Right lobe of liver (tissue), 4 donors: ENCODE measurements at regions not wholly inside any gene's neighbourhood (a gene's known extent, or its start where the extent isn't known, plus 50 kb on each side); places are given as distances from the start of the nearest gene placed in this dataset.

Source experiments
- POLR2A ChIP-seq: fragments of 450-650 bp; IDR thresholded peaks from one replicate; pipeline ENCODE4 v1.6.1; 2017; ENCODE audit warnings: antibody characterized with exemption, mild to moderate bottlenecking
- TF ChIP-seq, protein P1 (sequence below), 4 donors: fragments of 200-600 bp in 3 of 4; fragments of 450-650 bp in 1 of 4; IDR thresholded peaks; one replicate each; pipeline versions ENCODE4 v1.5.1 to v1.8.0; 2016 to 2022; ENCODE audit warnings: antibody characterized with exemption in 4 of 4, mild to moderate bottlenecking in 2 of 4
- donor health status: DM: no; HTN: no; CAD: no.
- donor health status: DM: no; HTN: no; CAD: no.
- donor health status: DM: no; HTN: yes; CAD: no.

DNA sequence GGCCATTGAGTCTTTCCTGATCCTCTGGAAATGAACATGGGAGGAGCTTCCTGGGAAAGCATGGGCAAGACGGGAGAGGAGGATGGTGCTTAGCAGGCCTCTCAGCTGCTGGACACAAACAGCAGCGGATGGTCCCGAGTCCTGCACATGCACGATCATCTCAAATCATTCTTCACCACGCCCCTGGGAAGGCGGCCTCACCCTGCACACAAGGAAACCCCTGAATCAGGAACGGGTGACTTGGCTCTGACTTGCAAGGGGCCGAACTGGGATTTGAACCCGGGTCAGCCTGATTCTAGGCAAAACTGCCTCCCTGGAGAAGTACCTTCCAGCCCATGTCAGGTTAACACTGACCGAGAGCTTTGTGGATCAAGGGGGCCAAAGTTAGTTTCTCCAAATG lies 134.8 kb upstream of the WNT4 start:
- no peak for TF ChIP-seq POLR2A
- TF ChIP-seq, protein P1, sequence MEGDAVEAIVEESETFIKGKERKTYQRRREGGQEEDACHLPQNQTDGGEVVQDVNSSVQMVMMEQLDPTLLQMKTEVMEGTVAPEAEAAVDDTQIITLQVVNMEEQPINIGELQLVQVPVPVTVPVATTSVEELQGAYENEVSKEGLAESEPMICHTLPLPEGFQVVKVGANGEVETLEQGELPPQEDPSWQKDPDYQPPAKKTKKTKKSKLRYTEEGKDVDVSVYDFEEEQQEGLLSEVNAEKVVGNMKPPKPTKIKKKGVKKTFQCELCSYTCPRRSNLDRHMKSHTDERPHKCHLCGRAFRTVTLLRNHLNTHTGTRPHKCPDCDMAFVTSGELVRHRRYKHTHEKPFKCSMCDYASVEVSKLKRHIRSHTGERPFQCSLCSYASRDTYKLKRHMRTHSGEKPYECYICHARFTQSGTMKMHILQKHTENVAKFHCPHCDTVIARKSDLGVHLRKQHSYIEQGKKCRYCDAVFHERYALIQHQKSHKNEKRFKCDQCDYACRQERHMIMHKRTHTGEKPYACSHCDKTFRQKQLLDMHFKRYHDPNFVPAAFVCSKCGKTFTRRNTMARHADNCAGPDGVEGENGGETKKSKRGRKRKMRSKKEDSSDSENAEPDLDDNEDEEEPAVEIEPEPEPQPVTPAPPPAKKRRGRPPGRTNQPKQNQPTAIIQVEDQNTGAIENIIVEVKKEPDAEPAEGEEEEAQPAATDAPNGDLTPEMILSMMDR (IDR thresholded peaks at IDR 0.05), result no peak
